Panc1 (cell line): ENCODE measurements at regions not wholly inside any gene's neighbourhood (a gene's known extent, or its start where the extent isn't known, plus 50 kb on each side); places are given as distances from the start of the nearest gene placed in this dataset.

Source experiments
- ATAC-seq: fragments of 200-7000 bp; cut with Tn5 transposase; 2 replicates; pipeline ENCODE4 v1.9.1; 2020; ENCODE audit warnings: mild to moderate bottlenecking, moderate library complexity
- BruUV-seq: library from RNA; stranded (reverse); fragments of 400-500 nt; replicated peaks from 2 replicates; lab custom pipeline; 2021; lab: Mats Ljungman, UMichigan
- CTCF ChIA-PET: fragments of 300-600 bp; sonication (Branson Sonifier 250); formaldehyde crosslinking; loops from one replicate; lab custom pipeline; 2022; ENCODE audit warnings: antibody characterized with exemption; lab: Charles Lee
- POLR2A ChIA-PET: fragments of 300-600 bp; sonication (Branson Sonifier 250); formaldehyde crosslinking; loops from one replicate; lab custom pipeline; 2022; ENCODE audit warnings: antibody characterized with exemption; lab: Charles Lee
- DNase-seq: peaks from one replicate; pipeline ENCODE4 v3.0.0-alpha.2; 2010; ENCODE audit warnings: low read depth, low spot score
- H3K27ac ChIP-seq: 2 replicates; pipeline ENCODE4 v1.5.1; 2011; ENCODE audit warnings: mild to moderate bottlenecking, low read length, inconsistent platforms
- H3K27me3 ChIP-seq: fragments of 200-500 bp; sonication (Bioruptor generic); 2 replicates; pipeline ENCODE4 v1.6.0; 2014; ENCODE audit warnings: low read length, inconsistent platforms; ENCODE audit not compliant: control insufficient read depth, insufficient read depth
- H3K36me3 ChIP-seq: fragments of 200-500 bp; sonication (Bioruptor generic); 2 replicates; pipeline ENCODE4 v1.5.1; 2014; ENCODE audit warnings: inconsistent platforms, mild to moderate bottlenecking, low read length, moderate library complexity; ENCODE audit not compliant: control insufficient read depth, insufficient read depth
- H3K4me1 ChIP-seq: 2 replicates; pipeline ENCODE4 v1.5.1; 2011; ENCODE audit warnings: inconsistent platforms, mild to moderate bottlenecking, low read length, moderate library complexity; ENCODE audit not compliant: control insufficient read depth, insufficient read depth
- H3K4me3 ChIP-seq, 2 experiments: 2 replicates each; pipeline ENCODE4 v1.5.1; 2011 to 2012; ENCODE audit warnings: low read depth in 2 of 2, low read length in 2 of 2, mild to moderate bottlenecking in 2 of 2, inconsistent platforms in 1 of 2, moderate library complexity in 1 of 2
- H3K9me3 ChIP-seq: fragments of 200-500 bp; sonication (Bioruptor generic); 2 replicates; pipeline ENCODE4 v1.5.1; 2014; ENCODE audit warnings: low read depth, mild to moderate bottlenecking, inconsistent platforms, low read length, moderate library complexity; ENCODE audit not compliant: control insufficient read depth, insufficient read depth
- POLR2AphosphoS5 ChIP-seq: IDR thresholded peaks from 2 replicates; pipeline ENCODE4 v1.6.1; 2012; ENCODE audit warnings: mild to moderate bottlenecking, low read depth, low read length, moderate library complexity
- REST ChIP-seq, 2 experiments: IDR thresholded peaks; 2 replicates each; pipeline ENCODE4 v1.6.1; 2011 to 2012; ENCODE audit warnings: low read depth in 2 of 2, control low read depth in 1 of 2, low read length in 1 of 2, mild to moderate bottlenecking in 1 of 2, moderate library complexity in 1 of 2; ENCODE audit not compliant: insufficient read depth in 1 of 2
- SIN3A ChIP-seq: IDR thresholded peaks from 2 replicates; pipeline ENCODE4 v1.6.1; 2012; ENCODE audit warnings: low read depth, mild to moderate bottlenecking, low read length, moderate library complexity, borderline replicate concordance; ENCODE audit not compliant: insufficient read depth
- TCF7L2 ChIP-seq: IDR thresholded peaks from 2 replicates; pipeline ENCODE4 v1.6.1; 2011; ENCODE audit warnings: mild to moderate bottlenecking, low read depth, low read length, inconsistent platforms
- in situ Hi-C: cut with HindIII; loops from 2 replicates; pipeline ENCODE4 v1.10.0; 2016; ENCODE audit warnings: low sequenced_read_pairs, low pct_unique_long_range_greater_than_20kb
- intact Hi-C: fragments of 100-400 bp; cut with micrococcal nuclease; formaldehyde crosslinking; loops from one replicate; pipeline ENCODE4 v1.10.0; 2022; ENCODE audit not compliant: unreplicated experiment
- TF ChIP-seq, protein P1 (sequence below): fragments of 450-650 bp; IDR thresholded peaks from 2 replicates; pipeline ENCODE4 v1.5.1; 2017; ENCODE audit warnings: mild to moderate bottlenecking

- H3K9me3 ChIP-seq: no peaks in the 10 kb centered on the region
- ChIA-PET CTCF (no interaction called here), POLR2A (no interaction called here)
- no peak for TF ChIP-seq REST (IDR thresholded peaks at IDR 0.05; ENCODE audit: insufficient read depth in 1 of 2, low read depth in 2 of 2, low read length in 1 of 2)
- TF ChIP-seq, protein P1, sequence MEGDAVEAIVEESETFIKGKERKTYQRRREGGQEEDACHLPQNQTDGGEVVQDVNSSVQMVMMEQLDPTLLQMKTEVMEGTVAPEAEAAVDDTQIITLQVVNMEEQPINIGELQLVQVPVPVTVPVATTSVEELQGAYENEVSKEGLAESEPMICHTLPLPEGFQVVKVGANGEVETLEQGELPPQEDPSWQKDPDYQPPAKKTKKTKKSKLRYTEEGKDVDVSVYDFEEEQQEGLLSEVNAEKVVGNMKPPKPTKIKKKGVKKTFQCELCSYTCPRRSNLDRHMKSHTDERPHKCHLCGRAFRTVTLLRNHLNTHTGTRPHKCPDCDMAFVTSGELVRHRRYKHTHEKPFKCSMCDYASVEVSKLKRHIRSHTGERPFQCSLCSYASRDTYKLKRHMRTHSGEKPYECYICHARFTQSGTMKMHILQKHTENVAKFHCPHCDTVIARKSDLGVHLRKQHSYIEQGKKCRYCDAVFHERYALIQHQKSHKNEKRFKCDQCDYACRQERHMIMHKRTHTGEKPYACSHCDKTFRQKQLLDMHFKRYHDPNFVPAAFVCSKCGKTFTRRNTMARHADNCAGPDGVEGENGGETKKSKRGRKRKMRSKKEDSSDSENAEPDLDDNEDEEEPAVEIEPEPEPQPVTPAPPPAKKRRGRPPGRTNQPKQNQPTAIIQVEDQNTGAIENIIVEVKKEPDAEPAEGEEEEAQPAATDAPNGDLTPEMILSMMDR: no peak
- TF ChIP-seq POLR2AphosphoS5: no peak
- TF ChIP-seq SIN3A: no peak
- no peak for TF ChIP-seq TCF7L2
- in situ Hi-C loops (no loop called here), intact Hi-C loops (no loop called here)
- no TSS peak for BruUV-seq
- H3K27me3 ChIP-seq: no peaks in the 10 kb centered on the region
- H3K4me3 ChIP-seq: no peak overlapping the region
- DNase-seq (no peak), ATAC-seq (no peak)
- H3K27ac ChIP-seq: no peak overlapping the region
- no peaks in the 10 kb centered on the region for H3K4me1 ChIP-seq
- no peaks in the 10 kb centered on the region for H3K36me3 ChIP-seq
Observed at GRCh38 chr13:27709779-27710178, 82.5 kb upstream of the GSX1 start.

GRCh38 chr13:27712421-27712820 lies 79.9 kb upstream of the GSX1 start:
- ChIA-PET POLR2A (no interaction called here), CTCF (no interaction called here)
- no peak overlapping the region for H3K27ac ChIP-seq
- ATAC-seq (no peak), DNase-seq (no peak)
- no peaks in the 10 kb centered on the region for H3K4me1 ChIP-seq
- H3K27me3 ChIP-seq: no peaks in the 10 kb centered on the region
- no peak for TF ChIP-seq TCF7L2
- TF ChIP-seq, protein P1: peak; percentile 15; the same call in 1 of the 2 replicates
- TF ChIP-seq REST (IDR thresholded peaks at IDR 0.05; ENCODE audit: insufficient read depth in 1 of 2, low read depth in 2 of 2, low read length in 1 of 2): no peak
- TF ChIP-seq SIN3A: no peak
- H3K9me3 ChIP-seq: no peaks in the 10 kb centered on the region
- H3K4me3 ChIP-seq: no peak overlapping the region
- no peaks in the 10 kb centered on the region for H3K36me3 ChIP-seq
- in situ Hi-C loops (no loop called here), intact Hi-C loops (no loop called here)
- no TSS peak for BruUV-seq
